B cell (primary cell): ENCODE measurements at regions not wholly inside any gene's neighbourhood (a gene's known extent, or its start where the extent isn't known, plus 50 kb on each side); places are given as distances from the start of the nearest gene placed in this dataset.
A peak's percentile ranks its signal among the peaks of the same experiment; 100 is the strongest.

Source experiments
- ATAC-seq: fragments of 200-7000 bp; cut with Tn5 transposase; one replicate; pipeline ENCODE4 v1.10.0; 2021; ENCODE audit warnings: low read depth, mild to moderate bottlenecking, moderate number of reproducible peaks, moderate library complexity
- CTCF ChIA-PET: fragments of 350-600 bp; sonication (Branson Sonifier 250); formaldehyde crosslinking; loops from one replicate; lab custom pipeline; 2021; ENCODE audit warnings: antibody characterized with exemption, inconsistent platforms; lab: Charles Lee
- POLR2A ChIA-PET: fragments of 350-600 bp; sonication (Branson Sonifier 250); formaldehyde crosslinking; loops from one replicate; lab custom pipeline; 2021; ENCODE audit warnings: antibody characterized with exemption; lab: Charles Lee
- DNase-seq: peaks from one replicate; pipeline ENCODE4 v3.0.0; 2013
- H2AFZ ChIP-seq: 2 replicates; pipeline ENCODE4 v1.6.1; 2012; ENCODE audit warnings: mild to moderate bottlenecking, low read depth, low read length; ENCODE audit not compliant: insufficient read depth, poor library complexity, severe bottlenecking
- H3K27ac ChIP-seq, 2 donors: 1 replicate in 1 of 2; 2 replicates in 1 of 2; pipeline ENCODE4 v1.5.1; 2012 to 2013; ENCODE audit warnings: low read length in 2 of 2, mild to moderate bottlenecking in 2 of 2, moderate library complexity in 1 of 2
- H3K27me3 ChIP-seq, 4 experiments: fragments of 200-600 bp in 1 of 4; sonication (generic) in 1 of 4; replicated peaks in 1 of 4; 1 replicate in 2 of 4; 2 replicates in 2 of 4; pipeline versions ENCODE4 v1.6.1 to v1.7.0; 2013 to 2016; ENCODE audit warnings: low read length in 3 of 4, mild to moderate bottlenecking in 2 of 4, mixed read lengths in 1 of 4, moderate library complexity in 1 of 4; ENCODE audit not compliant: insufficient read depth in 4 of 4, control insufficient read depth in 3 of 4; ENCODE audit errors: control extremely low read depth in 1 of 4
- H3K36me3 ChIP-seq, 2 experiments: replicated peaks in 1 of 2; 1 replicate in 1 of 2; 2 replicates in 1 of 2; pipeline versions ENCODE4 v1.6.1 to v1.7.1; 2013; ENCODE audit warnings: low read length in 1 of 2; ENCODE audit not compliant: insufficient read depth in 2 of 2, control insufficient read depth in 1 of 2; ENCODE audit errors: control extremely low read depth in 1 of 2, extremely low read depth in 1 of 2
- H3K4me1 ChIP-seq, 2 donors: fragments of 200-600 bp in 1 of 2; sonication (generic) in 1 of 2; 1 replicate in 1 of 2; 2 replicates in 1 of 2; pipeline versions ENCODE4 v1.5.1 to v1.6.1; 2013 to 2017; ENCODE audit warnings: low read length in 2 of 2; ENCODE audit not compliant: control insufficient read depth in 2 of 2, insufficient read depth in 2 of 2
- H3K4me2 ChIP-seq: replicated peaks from 2 replicates; pipeline ENCODE3; 2012; ENCODE audit warnings: mild to moderate bottlenecking, low read depth, low read length; ENCODE audit not compliant: poor library complexity, severe bottlenecking
- H3K4me3 ChIP-seq, 5 experiments: fragments of 200-600 bp in 1 of 5; sonication (generic) in 1 of 5; 1 replicate in 3 of 5; 2 replicates in 2 of 5; pipeline versions ENCODE4 v1.5.1 to v1.7.0; 2011 to 2016; ENCODE audit warnings: low read length in 4 of 5, mild to moderate bottlenecking in 4 of 5, low read depth in 2 of 5, control low read depth in 1 of 5, moderate library complexity in 1 of 5; ENCODE audit not compliant: insufficient read depth in 1 of 5; ENCODE audit errors: control extremely low read depth in 1 of 5, extremely low read depth in 1 of 5
- H3K79me2 ChIP-seq: fragments of 200-600 bp; sonication (generic); one replicate; pipeline ENCODE4 v1.6.0; 2016; ENCODE audit warnings: low read length; ENCODE audit not compliant: control insufficient read depth, insufficient read depth
- H3K9ac ChIP-seq: fragments of 200-600 bp; sonication (generic); 2 replicates; pipeline ENCODE4 v1.6.1; 2017; ENCODE audit warnings: mild to moderate bottlenecking, low read length, moderate library complexity
- H3K9me3 ChIP-seq, 3 donors: one replicate each; pipeline versions ENCODE4 v1.6.1 to v1.7.1; 2013; ENCODE audit warnings: low read length in 2 of 3; ENCODE audit not compliant: control insufficient read depth in 2 of 3, insufficient read depth in 1 of 3; ENCODE audit errors: control extremely low read depth in 1 of 3
- H4K20me1 ChIP-seq: 2 replicates; pipeline ENCODE4 v1.6.0; 2012; ENCODE audit warnings: mild to moderate bottlenecking, low read length; ENCODE audit not compliant: insufficient read depth, control insufficient read depth, poor library complexity, severe bottlenecking
- H3K27ac Mint-ChIP-seq: one replicate; pipeline ENCODE4 v1.8.0; 2021; ENCODE audit warnings: mixed read lengths
- H3K27me3 Mint-ChIP-seq: one replicate; pipeline ENCODE4 v1.8.0; 2021; ENCODE audit warnings: mixed read lengths
- H3K4me1 Mint-ChIP-seq: one replicate; pipeline ENCODE4 v1.8.0; 2021; ENCODE audit warnings: mixed read lengths
- H3K4me3 Mint-ChIP-seq: one replicate; pipeline ENCODE4 v1.8.0; 2021; ENCODE audit warnings: mixed read lengths
- H3K9me3 Mint-ChIP-seq: one replicate; pipeline ENCODE4 v1.8.0; 2022; ENCODE audit warnings: mixed read lengths; ENCODE audit not compliant: insufficient read depth
- CTCF ChIP-seq: fragments of 200-600 bp; IDR thresholded peaks from one replicate; pipeline ENCODE4 v1.8.0; 2022; ENCODE audit warnings: antibody characterized with exemption, mild to moderate bottlenecking
- EZH2 ChIP-seq: IDR thresholded peaks from 2 replicates; pipeline ENCODE4 v1.6.1; 2012; ENCODE audit warnings: borderline replicate concordance, low read depth, mild to moderate bottlenecking, moderate library complexity, low read length; ENCODE audit not compliant: insufficient read depth, poor library complexity, severe bottlenecking
- WGBS: methylation state at CpG from one replicate; pipeline ENCODE4 v1.1.5; 2013; ENCODE audit warnings: missing lambda C conversion rate; ENCODE audit not compliant: insufficient coverage; 5-methylcytosine and 5-hydroxymethylcytosine counted together
- intact Hi-C: fragments of 100-400 bp; cut with micrococcal nuclease; formaldehyde crosslinking; loops from one replicate; pipeline ENCODE4 v1.10.0; 2022

DNA sequence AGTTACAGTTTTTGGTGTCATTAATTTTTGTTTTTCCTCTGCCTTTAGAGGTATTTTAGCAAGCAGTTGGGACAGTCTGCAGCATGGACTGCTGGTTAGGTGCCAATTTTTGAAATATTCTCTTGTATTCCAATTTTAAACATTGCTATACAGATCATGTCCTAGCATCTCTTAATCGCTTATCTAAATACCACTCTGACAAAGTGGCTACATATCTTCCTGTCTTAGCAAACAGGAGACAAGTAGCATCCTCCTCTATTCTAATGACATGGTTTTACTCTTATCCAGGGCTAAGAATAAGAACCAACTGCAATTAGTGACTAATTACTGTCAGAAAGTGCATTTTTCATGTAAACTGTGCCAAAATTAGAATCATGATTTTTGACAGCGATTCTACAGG is 117.8 kb upstream of the ATP2B1 start:
- H3K36me3 ChIP-seq, result no peaks in the 10 kb centered on the region
- Mint-ChIP-seq H3K27ac (no peak overlapping the region), H3K4me1 (peaks cover 24% of the 10 kb centered on the region), H3K4me3 (no peak overlapping the region), H3K27me3 (no peaks in the 10 kb centered on the region), H3K9me3 (no peaks in the 10 kb centered on the region)
- CTCF ChIA-PET, result no interaction called here
- POLR2A ChIA-PET, result no interaction called here
- H3K4me1 ChIP-seq, result peaks cover 4 to 11% of the 10 kb centered on the region in 2 donors
- no peaks in the 10 kb centered on the region for H3K27me3 ChIP-seq
- H2AFZ ChIP-seq, result peak overlapping the region; percentile 20
- intact Hi-C loops, result loop anchor here (10.0 kb wide), 1 partner anchor 52 kb away; no protein-coding TSS in a partner anchor
- 100% methylated on average over 1 of the region's 2 CpGs for WGBS
- DNase-seq, result no peak
- H3K4me3 ChIP-seq, result no peak overlapping the region
- no peak for ATAC-seq
- H3K4me2 ChIP-seq, result no peak overlapping the region
- H3K79me2 ChIP-seq, result peaks cover 3% of the 10 kb centered on the region
- H4K20me1 ChIP-seq, result no peaks in the 10 kb centered on the region
- H3K27ac ChIP-seq, result no peak overlapping the region
- no peak for TF ChIP-seq CTCF
- TF ChIP-seq EZH2, result no peak
- H3K9ac ChIP-seq, result no peak overlapping the region
- H3K9me3 ChIP-seq, result no peaks in the 10 kb centered on the region

- POLR2A ChIA-PET, result no interaction called here
- Histone ChIP-seq H4K20me1 (no peaks in the 10 kb centered on the region), H3K27ac (no peak overlapping the region), H3K4me3 (no peak overlapping the region), H2AFZ (peak overlapping the region; percentile 20), H3K79me2 (peaks cover 3% of the 10 kb centered on the region), H3K36me3 (no peaks in the 10 kb centered on the region), H3K4me2 (no peak overlapping the region), H3K9me3 (no peaks in the 10 kb centered on the region), H3K9ac (no peak overlapping the region), H3K27me3 (no peaks in the 10 kb centered on the region), H3K4me1 (peaks cover 4 to 11% of the 10 kb centered on the region in 2 donors)
- no peak overlapping the region for H3K27ac Mint-ChIP-seq
- H3K4me3 Mint-ChIP-seq, result no peak overlapping the region
- no peak for DNase-seq
- TF ChIP-seq CTCF, result no peak
- no peak for TF ChIP-seq EZH2
- H3K4me1 Mint-ChIP-seq, result peaks cover 19% of the 10 kb centered on the region
- intact Hi-C loops, result loop anchor here (10.0 kb wide), 1 partner anchor 51 kb away; no protein-coding TSS in a partner anchor
- 93% methylated on average over 3 of the region's 6 CpGs for WGBS
- CTCF ChIA-PET, result no interaction called here
- no peaks in the 10 kb centered on the region for H3K9me3 Mint-ChIP-seq
- no peak for ATAC-seq
- no peaks in the 10 kb centered on the region for H3K27me3 Mint-ChIP-seq
Measured at GRCh38 chr12:89825591-89826449, 117.2 kb upstream of the ATP2B1 start.
